ENCODE measurements at regions not wholly inside any gene's neighbourhood (a gene's known extent, or its start where the extent isn't known, plus 50 kb on each side); places are given as distances from the start of the nearest gene placed in this dataset.

DNA sequence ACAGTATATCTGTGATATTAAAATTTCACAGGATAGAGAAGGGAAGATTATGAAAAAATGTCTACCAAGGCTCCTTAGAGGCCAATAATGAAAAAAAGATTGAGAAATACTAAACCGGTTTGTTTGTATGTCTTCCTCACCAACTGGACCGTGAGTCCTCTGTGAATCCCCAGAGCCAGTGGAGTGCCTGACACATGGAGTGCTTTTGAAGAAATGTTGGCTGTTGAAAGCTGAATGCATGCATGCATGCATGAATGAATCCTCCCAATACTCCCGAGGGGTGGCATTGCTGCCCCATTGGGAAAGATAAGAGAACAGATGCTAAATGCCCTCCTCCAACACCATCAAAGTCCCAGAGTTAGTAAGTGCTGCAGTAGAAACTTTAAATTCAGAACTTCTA, 152.7 kb upstream of the SERP2 start:
- Histone ChIP-seq H3K9me3 (ENCODE audit: low read length) (no peaks in the 10 kb centered on the region), H3K9ac (ENCODE audit: low read length) (no peak overlapping the region), H3K79me2 (ENCODE audit: low read length) (no peaks in the 10 kb centered on the region), H3K4me3 (ENCODE audit: low read length) (no peak overlapping the region), H3K27ac (ENCODE audit: low read length) (no peak overlapping the region), H3K36me3 (ENCODE audit: insufficient read depth, low read length) (no peaks in the 10 kb centered on the region), H3K4me1 (ENCODE audit: low read length) (no peaks in the 10 kb centered on the region), H2AFZ (ENCODE audit: low read length) (no peak overlapping the region), H3K4me2 (ENCODE audit: low read depth, low read length, poor library complexity, severe bottlenecking) (no peak overlapping the region), H3K9me2 (replicated peaks; ENCODE audit: insufficient read depth, low read length) (no peaks in the 10 kb centered on the region), H3K27me3 (ENCODE audit: low read length) (0 out of 2 replicates have a peak, but pooled peaks cover 3% of the 10 kb centered on the region), H4K20me1 (ENCODE audit: insufficient read depth, low read depth, low read length) (no peaks in the 10 kb centered on the region)
- no peak for DNase-seq

DNA sequence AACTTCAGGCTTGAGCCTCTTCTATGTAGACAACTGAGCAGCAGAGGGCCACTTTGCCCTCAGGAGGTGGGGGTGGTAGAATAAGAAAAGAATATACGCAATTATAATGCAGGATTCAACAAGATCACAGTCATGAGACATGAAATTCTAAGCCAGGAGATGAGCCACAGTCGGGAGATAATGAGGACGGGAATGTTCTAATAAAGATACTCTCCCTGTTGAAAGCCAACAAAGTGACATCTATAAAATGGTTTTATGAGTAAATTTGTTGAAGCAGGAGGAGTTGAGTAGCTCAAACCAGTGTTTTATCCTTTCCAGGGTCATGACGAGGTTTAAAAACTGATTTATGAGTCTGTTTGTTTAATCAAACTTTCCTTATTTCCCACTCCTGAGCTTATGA, 152.0 kb upstream of the SERP2 start:
- Histone ChIP-seq H3K4me3 (ENCODE audit: low read length) (no peak overlapping the region), H3K36me3 (ENCODE audit: insufficient read depth, low read length) (no peaks in the 10 kb centered on the region), H3K4me1 (ENCODE audit: low read length) (no peaks in the 10 kb centered on the region), H3K4me2 (ENCODE audit: low read depth, low read length, poor library complexity, severe bottlenecking) (no peak overlapping the region), H4K20me1 (ENCODE audit: insufficient read depth, low read depth, low read length) (no peaks in the 10 kb centered on the region), H3K27me3 (ENCODE audit: low read length) (0 out of 2 replicates have a peak, but pooled peaks cover 3% of the 10 kb centered on the region), H3K9ac (ENCODE audit: low read length) (no peak overlapping the region), H3K9me3 (ENCODE audit: low read length) (no peaks in the 10 kb centered on the region), H3K79me2 (ENCODE audit: low read length) (no peaks in the 10 kb centered on the region), H3K27ac (ENCODE audit: low read length) (no peak overlapping the region), H2AFZ (ENCODE audit: low read length) (no peak overlapping the region), H3K9me2 (replicated peaks; ENCODE audit: insufficient read depth, low read length) (no peaks in the 10 kb centered on the region)
- DNase-seq = no peak

DNA sequence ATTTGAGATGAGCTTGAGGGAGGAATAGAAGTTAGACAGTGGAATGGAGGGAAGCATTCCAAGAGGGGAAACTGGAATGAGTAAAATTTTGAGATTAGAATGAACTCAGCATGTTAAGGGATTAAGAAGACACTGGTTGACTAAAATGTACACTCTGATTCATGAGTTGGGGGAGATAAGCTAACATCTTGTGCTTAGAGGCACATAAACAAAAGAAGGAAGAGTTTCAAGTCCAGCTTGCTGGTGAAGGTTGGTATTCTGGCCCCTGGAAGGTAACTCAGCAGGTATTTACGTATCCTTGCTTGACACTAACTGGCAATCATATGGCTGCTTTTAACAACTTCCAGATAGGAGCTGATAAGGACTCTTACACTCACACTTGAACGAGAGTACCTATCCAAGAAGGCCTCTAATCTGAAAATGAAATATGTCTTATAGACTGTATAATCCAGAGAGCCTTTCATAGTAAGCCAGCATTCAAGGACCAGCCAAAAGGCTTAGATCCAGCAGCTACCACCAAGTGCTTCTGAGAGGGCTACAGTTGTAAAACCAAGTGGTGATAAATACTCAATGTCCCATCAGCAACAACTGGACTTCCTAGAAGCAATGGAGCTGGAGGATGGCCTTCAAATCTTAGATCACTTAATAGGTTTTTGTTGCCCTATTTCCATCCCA, 149.7 kb upstream of the SERP2 start:
- 0 out of 2 replicates have a peak, but pooled peaks cover 3% of the 10 kb centered on the region for H3K27me3 ChIP-seq (ENCODE audit: low read length)
- no peaks in the 10 kb centered on the region for H3K4me1 ChIP-seq (ENCODE audit: low read length)
- DNase-seq = no peak
- no peaks in the 10 kb centered on the region for H4K20me1 ChIP-seq (ENCODE audit: insufficient read depth, low read depth, low read length)
- no peak overlapping the region for H3K4me3 ChIP-seq (ENCODE audit: low read length)
- H3K9me3 ChIP-seq (ENCODE audit: low read length) = no peaks in the 10 kb centered on the region
- no peak overlapping the region for H2AFZ ChIP-seq (ENCODE audit: low read length)
- no peaks in the 10 kb centered on the region for H3K79me2 ChIP-seq (ENCODE audit: low read length)
- H3K36me3 ChIP-seq (ENCODE audit: insufficient read depth, low read length) = no peaks in the 10 kb centered on the region
- H3K27ac ChIP-seq (ENCODE audit: low read length) = no peak overlapping the region
- H3K9me2 ChIP-seq (replicated peaks; ENCODE audit: insufficient read depth, low read length) = no peaks in the 10 kb centered on the region
- H3K9ac ChIP-seq (ENCODE audit: low read length) = no peak overlapping the region
- H3K4me2 ChIP-seq (ENCODE audit: low read depth, low read length, poor library complexity, severe bottlenecking) = no peak overlapping the region

DNA sequence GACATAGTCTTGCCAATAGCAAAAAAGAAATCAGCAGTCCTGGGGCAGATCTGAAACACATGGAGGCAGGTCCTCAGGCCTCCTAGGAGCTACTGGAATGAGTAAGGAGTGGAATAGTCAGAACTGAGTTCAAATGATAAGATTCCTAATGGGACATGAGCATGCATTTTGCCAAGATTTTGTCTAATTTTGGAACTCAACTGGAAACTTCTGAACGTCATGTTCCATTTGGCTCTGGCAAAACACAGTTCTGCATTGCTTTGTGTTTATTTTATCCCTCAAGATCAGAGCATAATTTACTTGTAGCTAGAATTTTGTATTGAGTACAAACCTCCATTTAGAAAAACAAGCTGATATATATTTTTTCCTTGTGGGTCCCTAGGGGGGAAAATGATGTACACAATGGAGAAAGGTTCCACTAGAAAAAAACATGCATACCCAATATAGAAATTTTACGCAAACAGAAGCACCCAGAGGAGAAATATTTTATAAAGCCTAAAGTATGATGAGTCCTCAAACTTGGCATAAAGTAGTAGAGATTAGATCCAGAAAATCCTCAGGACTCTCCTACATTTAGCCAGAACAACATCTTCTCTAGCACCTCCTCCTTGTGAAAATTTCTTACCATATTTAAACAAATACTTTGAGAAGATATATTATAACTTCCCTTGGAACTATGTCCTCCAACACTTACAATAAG, 149.0 kb upstream of the SERP2 start:
- Histone ChIP-seq H3K79me2 (ENCODE audit: low read length) (no peaks in the 10 kb centered on the region), H3K4me1 (ENCODE audit: low read length) (no peaks in the 10 kb centered on the region), H3K27me3 (ENCODE audit: low read length) (0 out of 2 replicates have a peak, but pooled peaks cover 6% of the 10 kb centered on the region), H3K9me2 (replicated peaks; ENCODE audit: insufficient read depth, low read length) (no peaks in the 10 kb centered on the region), H3K9me3 (ENCODE audit: low read length) (no peaks in the 10 kb centered on the region), H3K9ac (ENCODE audit: low read length) (no peak overlapping the region), H3K27ac (ENCODE audit: low read length) (no peak overlapping the region), H3K36me3 (ENCODE audit: insufficient read depth, low read length) (no peaks in the 10 kb centered on the region), H2AFZ (ENCODE audit: low read length) (no peak overlapping the region), H4K20me1 (ENCODE audit: insufficient read depth, low read depth, low read length) (no peaks in the 10 kb centered on the region), H3K4me3 (ENCODE audit: low read length) (no peak overlapping the region), H3K4me2 (ENCODE audit: low read depth, low read length, poor library complexity, severe bottlenecking) (no peak overlapping the region)
- no peak for DNase-seq

DNA sequence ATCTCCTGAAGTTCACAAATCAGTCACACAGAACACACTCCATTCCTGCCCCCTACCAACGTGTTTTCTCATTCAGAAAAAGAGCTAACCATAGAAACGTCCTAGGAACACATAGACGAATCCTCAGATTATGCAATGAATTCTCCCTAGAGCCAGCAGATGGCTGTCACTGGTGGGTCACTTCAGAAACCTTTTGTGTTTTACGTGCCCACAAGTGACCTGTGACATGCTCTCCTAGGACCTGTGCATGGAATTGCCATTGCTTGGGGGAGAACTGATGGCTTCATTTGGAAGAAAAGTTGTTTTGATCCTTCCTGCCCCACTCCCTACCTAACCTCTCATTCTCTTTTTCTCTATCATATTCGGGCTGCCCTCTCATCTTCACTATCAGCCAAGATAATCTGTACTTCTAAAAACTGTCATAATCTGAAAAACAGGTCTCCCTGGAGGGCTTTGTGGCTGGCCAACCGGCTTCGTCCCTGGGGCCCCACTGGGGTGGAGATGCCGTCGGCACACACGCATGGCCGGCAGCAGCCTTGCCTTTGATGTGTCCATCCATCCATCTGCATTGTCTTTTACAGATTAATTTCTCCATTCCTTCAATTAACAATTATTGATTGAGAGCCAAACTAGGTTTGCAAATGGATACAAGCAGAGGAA, 144.1 kb upstream of the SERP2 start:
- no peaks in the 10 kb centered on the region for H3K36me3 ChIP-seq (ENCODE audit: insufficient read depth, low read length)
- no peaks in the 10 kb centered on the region for H4K20me1 ChIP-seq (ENCODE audit: insufficient read depth, low read depth, low read length)
- no peaks in the 10 kb centered on the region for H3K79me2 ChIP-seq (ENCODE audit: low read length)
- H3K9ac ChIP-seq (ENCODE audit: low read length) = no peak overlapping the region
- H3K9me3 ChIP-seq (ENCODE audit: low read length) = no peaks in the 10 kb centered on the region
- H3K4me1 ChIP-seq (ENCODE audit: low read length) = no peaks in the 10 kb centered on the region
- no peak overlapping the region for H2AFZ ChIP-seq (ENCODE audit: low read length)
- no peak overlapping the region for H3K27ac ChIP-seq (ENCODE audit: low read length)
- H3K27me3 ChIP-seq (ENCODE audit: low read length) = 0 out of 2 replicates have a peak, but pooled peaks cover 6% of the 10 kb centered on the region
- DNase-seq = no peak
- H3K4me2 ChIP-seq (ENCODE audit: low read depth, low read length, poor library complexity, severe bottlenecking) = no peak overlapping the region
- no peaks in the 10 kb centered on the region for H3K9me2 ChIP-seq (replicated peaks; ENCODE audit: insufficient read depth, low read length)
- H3K4me3 ChIP-seq (ENCODE audit: low read length) = no peak overlapping the region

DNA sequence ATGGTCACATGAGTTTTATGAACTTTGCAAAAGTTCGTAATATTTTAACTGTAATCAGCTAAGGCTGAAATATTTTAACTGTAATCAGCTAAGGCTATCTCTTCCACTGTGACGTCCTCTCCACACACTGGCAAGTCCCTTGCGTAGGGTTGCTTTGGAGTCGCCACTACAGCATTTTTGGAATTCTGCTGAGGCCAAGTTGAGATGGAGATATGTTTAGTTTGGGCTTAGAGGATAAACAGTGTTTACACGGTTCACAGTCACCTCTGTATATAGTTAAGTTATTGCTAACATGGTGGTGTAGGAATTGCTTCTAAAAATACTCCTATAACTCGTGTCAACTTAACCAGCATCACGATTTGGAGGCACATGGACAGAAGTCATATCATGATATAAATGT, 143.6 kb upstream of the SERP2 start:
- Histone ChIP-seq H2AFZ (ENCODE audit: low read length) (no peak overlapping the region), H3K4me1 (ENCODE audit: low read length) (no peaks in the 10 kb centered on the region), H3K36me3 (ENCODE audit: insufficient read depth, low read length) (no peaks in the 10 kb centered on the region), H4K20me1 (ENCODE audit: insufficient read depth, low read depth, low read length) (no peaks in the 10 kb centered on the region), H3K4me2 (ENCODE audit: low read depth, low read length, poor library complexity, severe bottlenecking) (no peak overlapping the region), H3K9me2 (replicated peaks; ENCODE audit: insufficient read depth, low read length) (no peaks in the 10 kb centered on the region), H3K4me3 (ENCODE audit: low read length) (no peak overlapping the region), H3K79me2 (ENCODE audit: low read length) (no peaks in the 10 kb centered on the region), H3K27me3 (ENCODE audit: low read length) (0 out of 2 replicates have a peak, but pooled peaks cover 5% of the 10 kb centered on the region), H3K9ac (ENCODE audit: low read length) (no peak overlapping the region), H3K9me3 (ENCODE audit: low read length) (no peaks in the 10 kb centered on the region), H3K27ac (ENCODE audit: low read length) (no peak overlapping the region)
- DNase-seq = no peak

DNA sequence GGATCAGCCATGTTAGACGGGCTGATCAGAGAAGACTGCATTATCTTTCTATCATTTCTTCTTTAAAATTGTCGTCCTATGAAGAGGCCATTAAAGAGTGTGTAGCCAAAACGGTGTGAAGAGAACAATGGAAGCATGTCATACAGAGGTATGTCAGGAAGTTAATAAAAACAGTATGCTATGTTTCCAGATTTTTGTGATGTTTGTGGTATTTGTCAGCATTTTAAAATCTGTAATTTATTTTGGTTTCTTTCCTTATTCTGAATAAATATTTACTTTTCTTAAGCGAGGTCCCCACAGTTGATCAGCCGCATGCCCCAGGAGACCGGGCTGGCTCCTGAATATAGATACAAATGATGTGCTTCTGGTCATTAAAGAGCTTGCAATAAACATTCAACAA, 142.9 kb upstream of the SERP2 start:
- Histone ChIP-seq H3K36me3 (ENCODE audit: insufficient read depth, low read length) (no peaks in the 10 kb centered on the region), H3K4me3 (ENCODE audit: low read length) (no peak overlapping the region), H4K20me1 (ENCODE audit: insufficient read depth, low read depth, low read length) (no peaks in the 10 kb centered on the region), H2AFZ (ENCODE audit: low read length) (no peak overlapping the region), H3K79me2 (ENCODE audit: low read length) (no peaks in the 10 kb centered on the region), H3K9me3 (ENCODE audit: low read length) (no peaks in the 10 kb centered on the region), H3K4me1 (ENCODE audit: low read length) (no peaks in the 10 kb centered on the region), H3K4me2 (ENCODE audit: low read depth, low read length, poor library complexity, severe bottlenecking) (no peak overlapping the region), H3K27me3 (ENCODE audit: low read length) (0 out of 2 replicates have a peak, but pooled peaks cover 2% of the 10 kb centered on the region), H3K9ac (ENCODE audit: low read length) (no peak overlapping the region), H3K9me2 (replicated peaks; ENCODE audit: insufficient read depth, low read length) (no peaks in the 10 kb centered on the region), H3K27ac (ENCODE audit: low read length) (no peak overlapping the region)
- no peak for DNase-seq

DNA sequence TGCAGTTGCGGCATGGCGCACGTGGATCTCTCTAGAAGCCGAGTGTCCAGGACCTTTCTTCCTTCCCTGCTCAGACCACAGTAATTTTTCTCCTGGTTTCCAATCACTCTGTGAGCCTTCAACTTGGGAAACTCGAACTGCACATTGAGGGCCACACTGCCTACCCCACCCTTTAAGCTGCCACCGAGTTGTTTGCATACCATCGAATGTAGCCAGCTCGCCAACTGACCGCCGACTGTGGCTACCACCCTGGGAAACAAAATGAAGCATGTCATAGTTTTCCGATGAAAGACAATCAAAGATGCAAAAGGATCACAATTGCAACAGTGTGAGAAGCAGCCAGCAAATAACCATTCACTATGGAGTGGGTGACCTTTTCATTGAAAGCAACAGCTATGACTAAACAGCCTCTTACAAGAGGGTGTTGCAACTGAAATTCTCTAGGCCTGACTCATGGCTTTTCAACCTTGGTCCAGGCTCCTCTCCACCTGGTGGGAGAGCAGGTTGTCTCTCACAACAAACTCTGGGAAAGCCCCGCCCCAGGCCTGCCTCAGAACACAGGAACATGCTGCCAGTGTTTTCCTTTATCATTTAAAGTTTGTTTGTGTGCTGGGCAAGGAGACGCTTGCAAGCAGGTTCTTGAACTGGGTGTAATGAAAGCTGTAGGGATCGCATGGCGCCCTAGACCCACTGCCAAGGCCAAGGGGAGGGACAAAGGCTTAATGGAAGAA, 141.7 kb upstream of the SERP2 start:
- H3K4me3 ChIP-seq (ENCODE audit: low read length) = no peak overlapping the region
- H3K27me3 ChIP-seq (ENCODE audit: low read length) = 0 out of 2 replicates have a peak, but pooled peaks cover 2% of the 10 kb centered on the region
- no peak overlapping the region for H3K9ac ChIP-seq (ENCODE audit: low read length)
- H3K4me2 ChIP-seq (ENCODE audit: low read depth, low read length, poor library complexity, severe bottlenecking) = no peak overlapping the region
- no peak overlapping the region for H2AFZ ChIP-seq (ENCODE audit: low read length)
- H3K36me3 ChIP-seq (ENCODE audit: insufficient read depth, low read length) = no peaks in the 10 kb centered on the region
- no peaks in the 10 kb centered on the region for H3K9me2 ChIP-seq (replicated peaks; ENCODE audit: insufficient read depth, low read length)
- H3K9me3 ChIP-seq (ENCODE audit: low read length) = no peaks in the 10 kb centered on the region
- no peak for DNase-seq
- no peaks in the 10 kb centered on the region for H4K20me1 ChIP-seq (ENCODE audit: insufficient read depth, low read depth, low read length)
- no peaks in the 10 kb centered on the region for H3K4me1 ChIP-seq (ENCODE audit: low read length)
- H3K79me2 ChIP-seq (ENCODE audit: low read length) = no peaks in the 10 kb centered on the region
- H3K27ac ChIP-seq (ENCODE audit: low read length) = no peak overlapping the region

All from Karpas-422 (cell line).